OCI-LY7 (cell line): ENCODE measurements at regions not wholly inside any gene's neighbourhood (a gene's known extent, or its start where the extent isn't known, plus 50 kb on each side); places are given as distances from the start of the nearest gene placed in this dataset.

Experiments
- BruUV-seq: library from RNA; stranded (reverse); fragments of 400-500 nt; replicated peaks from 2 replicates; lab custom pipeline; 2021; lab: Mats Ljungman, UMichigan
- CTCF ChIA-PET: fragments of 300-600 bp; sonication (Branson Sonifier 250); formaldehyde crosslinking; loops from one replicate; lab custom pipeline; 2022; ENCODE audit warnings: antibody characterized with exemption; ENCODE audit not compliant: unreplicated experiment; lab: Charles Lee
- POLR2A ChIA-PET: fragments of 300-600 bp; sonication (Branson Sonifier 250); formaldehyde crosslinking; loops from one replicate; lab custom pipeline; 2022; ENCODE audit warnings: antibody characterized with exemption; lab: Charles Lee
- DNase-seq: peaks from one replicate; pipeline ENCODE4 v3.0.0-alpha.2; 2015; ENCODE audit warnings: low spot score
- H2AFZ ChIP-seq: fragments of 200-600 bp; sonication (generic), shearing (Covaris generic); 2 replicates; pipeline ENCODE4 v1.6.1; 2014; ENCODE audit warnings: mild to moderate bottlenecking, antibody characterized with exemption, low read length, moderate library complexity
- H3K27ac ChIP-seq: fragments of 200-600 bp; sonication (generic); 2 replicates; pipeline ENCODE4 v1.5.1; 2014; ENCODE audit warnings: mixed run types, low read depth, mild to moderate bottlenecking, moderate library complexity, low read length, inconsistent platforms; ENCODE audit not compliant: poor library complexity, severe bottlenecking
- H3K36me3 ChIP-seq: fragments of 200-600 bp; sonication (generic); 2 replicates; pipeline ENCODE4 v1.6.1; 2014; ENCODE audit warnings: mild to moderate bottlenecking, antibody characterized with exemption, low read length, moderate library complexity, mixed read lengths; ENCODE audit not compliant: insufficient read depth
- H3K4me1 ChIP-seq: fragments of 200-600 bp; sonication (generic); 2 replicates; pipeline ENCODE4 v1.5.1; 2014; ENCODE audit warnings: mild to moderate bottlenecking, low read length; ENCODE audit not compliant: insufficient read depth, poor library complexity, severe bottlenecking
- H3K4me2 ChIP-seq: fragments of 200-600 bp; sonication (generic); 2 replicates; pipeline ENCODE4 v1.6.1; 2014; ENCODE audit warnings: mild to moderate bottlenecking, low read length
- H3K4me3 ChIP-seq: fragments of 200-600 bp; sonication (generic); 2 replicates; pipeline ENCODE4 v1.5.1; 2014; ENCODE audit warnings: mild to moderate bottlenecking, low read depth, low read length; ENCODE audit not compliant: poor library complexity, severe bottlenecking
- H3K79me2 ChIP-seq: fragments of 200-600 bp; sonication (generic); 2 replicates; pipeline ENCODE4 v1.6.1; 2016; ENCODE audit warnings: low read depth, mild to moderate bottlenecking, low read length, moderate library complexity, mixed read lengths; ENCODE audit not compliant: insufficient read depth
- H3K9me2 ChIP-seq: fragments of 200-600 bp; sonication (generic); 2 replicates; pipeline ENCODE4 v1.6.1; 2016; ENCODE audit warnings: mild to moderate bottlenecking, low read length, mixed read lengths; ENCODE audit not compliant: insufficient read depth
- H3K9me3 ChIP-seq: fragments of 200-600 bp; sonication (generic); 2 replicates; pipeline ENCODE4 v1.6.1; 2014; ENCODE audit warnings: mild to moderate bottlenecking, mixed run types, low read length, mixed read lengths
- H4K20me1 ChIP-seq: fragments of 200-600 bp; sonication (generic); 2 replicates; pipeline ENCODE4 v1.6.1; 2014; ENCODE audit warnings: mild to moderate bottlenecking, antibody characterized with exemption, low read length, moderate library complexity, mixed read lengths; ENCODE audit not compliant: insufficient read depth
- CTCF ChIP-seq: fragments of 200-600 bp; sonication (generic); conservative IDR thresholded peaks from 2 replicates; pipeline ENCODE4 v1.5.1; 2014; ENCODE audit warnings: mild to moderate bottlenecking, antibody characterized with exemption, low read length, moderate library complexity, mixed read lengths
- EZH2phosphoT487 ChIP-seq: fragments of 200-600 bp; sonication (generic); IDR thresholded peaks from 2 replicates; pipeline ENCODE4 v1.6.1; 2018; ENCODE audit warnings: low read depth, borderline replicate concordance, mild to moderate bottlenecking, mixed run types, antibody characterized with exemption, low read length, moderate library complexity, mixed read lengths
- intact Hi-C: fragments of 100-400 bp; cut with micrococcal nuclease; formaldehyde crosslinking; loops from one replicate; pipeline ENCODE4 v1.10.0; 2022; ENCODE audit not compliant: unreplicated experiment

DNA sequence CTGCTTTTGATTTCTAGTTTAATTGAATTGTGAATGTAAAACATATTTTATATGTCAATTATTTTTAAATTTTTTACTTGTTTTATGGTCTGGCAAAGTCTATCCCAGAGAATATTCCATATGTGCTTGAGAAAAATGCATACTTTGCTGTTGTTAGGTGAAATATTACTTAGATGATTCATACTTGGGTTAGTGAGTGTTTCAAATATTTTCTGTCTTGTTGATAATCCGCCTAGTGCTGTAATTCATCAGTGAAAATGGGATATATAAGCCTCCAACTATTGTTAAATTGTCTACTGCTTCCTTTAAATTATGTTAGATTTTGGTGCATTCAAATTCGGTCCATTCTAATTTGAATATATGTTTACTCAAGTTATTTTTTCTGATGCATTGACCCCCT lies 395.5 kb downstream of the LRFN5 start:
- Histone ChIP-seq H2AFZ (no peak overlapping the region), H4K20me1 (no peaks in the 10 kb centered on the region), H3K9me2 (no peaks in the 10 kb centered on the region), H3K9me3 (no peaks in the 10 kb centered on the region), H3K4me3 (no peak overlapping the region), H3K4me2 (no peak overlapping the region), H3K27ac (no peak overlapping the region), H3K36me3 (no peaks in the 10 kb centered on the region), H3K4me1 (no peaks in the 10 kb centered on the region), H3K79me2 (no peaks in the 10 kb centered on the region)
- DNase-seq: no peak
- ChIA-PET CTCF (no interaction called here), POLR2A (no interaction called here)
- no peak for TF ChIP-seq CTCF
- no peak for TF ChIP-seq EZH2phosphoT487
- BruUV-seq: no TSS peak
- intact Hi-C loops: no loop called here

DNA sequence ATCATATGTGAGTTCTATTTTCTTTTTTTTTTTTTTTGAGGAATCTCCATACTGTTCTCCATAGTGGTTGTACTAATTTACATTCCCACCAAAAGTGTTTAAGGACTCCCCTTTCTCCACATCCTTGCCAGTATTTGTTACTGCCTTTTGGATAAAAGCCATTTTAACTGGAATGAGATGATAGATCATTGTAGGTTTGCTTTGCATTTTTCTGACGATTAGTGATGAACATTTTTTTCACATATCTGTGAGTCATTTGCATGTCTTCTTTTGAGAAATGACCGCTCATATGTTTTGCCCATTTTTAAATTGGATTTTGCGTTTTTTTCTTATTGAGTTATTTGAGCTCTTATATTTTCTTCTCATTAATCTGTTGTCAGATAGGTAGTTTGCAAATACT lies 394.8 kb downstream of the LRFN5 start:
- no peak overlapping the region for H2AFZ ChIP-seq
- ChIA-PET POLR2A (no interaction called here), CTCF (no interaction called here)
- DNase-seq: no peak
- no peak overlapping the region for H3K4me3 ChIP-seq
- H3K9me2 ChIP-seq: no peaks in the 10 kb centered on the region
- H3K36me3 ChIP-seq: no peaks in the 10 kb centered on the region
- no peaks in the 10 kb centered on the region for H4K20me1 ChIP-seq
- no TSS peak for BruUV-seq
- no peaks in the 10 kb centered on the region for H3K9me3 ChIP-seq
- no peak overlapping the region for H3K4me2 ChIP-seq
- H3K27ac ChIP-seq: no peak overlapping the region
- intact Hi-C loops: no loop called here
- no peaks in the 10 kb centered on the region for H3K4me1 ChIP-seq
- no peaks in the 10 kb centered on the region for H3K79me2 ChIP-seq
- no peak for TF ChIP-seq EZH2phosphoT487
- no peak for TF ChIP-seq CTCF

GRCh38 chr14:42000450-42000849 lies 393.8 kb downstream of the LRFN5 start:
- no peak for DNase-seq
- H4K20me1 ChIP-seq: no peaks in the 10 kb centered on the region
- intact Hi-C loops: no loop called here

More at GRCh38 chr14:42000450-42000849, 393.8 kb downstream of the LRFN5 start:
- Histone ChIP-seq H2AFZ (no peak overlapping the region), H3K4me2 (no peak overlapping the region), H3K9me3 (no peaks in the 10 kb centered on the region), H3K36me3 (no peaks in the 10 kb centered on the region), H3K9me2 (no peaks in the 10 kb centered on the region), H3K4me3 (no peak overlapping the region), H3K79me2 (no peaks in the 10 kb centered on the region), H3K4me1 (no peaks in the 10 kb centered on the region), H3K27ac (no peak overlapping the region)
- TF ChIP-seq CTCF (no peak), EZH2phosphoT487 (no peak)
- ChIA-PET CTCF (no interaction called here), POLR2A (no interaction called here)
- no TSS peak for BruUV-seq
